ENCODE measurements at regions not wholly inside any gene's neighbourhood (a gene's known extent, or its start where the extent isn't known, plus 50 kb on each side); places are given as distances from the start of the nearest gene placed in this dataset.

GRCh38 chr18:22742409-22742808, 190.7 kb upstream of the RBBP8 start:
- no peak for TF ChIP-seq CTCF (IDR thresholded peaks at IDR 0.05 in 2 of 3, conservative IDR thresholded peaks at IDR 0.05 in 1 of 3; ENCODE audit: control insufficient read depth in 2 of 3, extremely low read depth in 1 of 3, insufficient read depth in 1 of 3, low read depth in 3 of 3, low read length in 3 of 3)
- no peak for TF ChIP-seq SP1 (IDR thresholded peaks at IDR 0.05; ENCODE audit: low read depth, low read length)
- TF ChIP-seq EP300 (IDR thresholded peaks at IDR 0.05; ENCODE audit: borderline replicate concordance in 1 of 2, control insufficient read depth in 1 of 2, low read depth in 2 of 2, low read length in 2 of 2): no peak
- TF ChIP-seq EZH2 (IDR thresholded peaks at IDR 0.05; ENCODE audit: borderline replicate concordance, control insufficient read depth, low read depth, low read length): no peak
- no peak for TF ChIP-seq MAX (IDR thresholded peaks at IDR 0.05; ENCODE audit: low read depth, low read length)
- TF ChIP-seq RFX5 (IDR thresholded peaks at IDR 0.05; ENCODE audit: low read depth, low read length): no peak
- TF ChIP-seq POLR2A (IDR thresholded peaks at IDR 0.05; ENCODE audit: low read depth, low read length): no peak
- TF ChIP-seq MTA2 (IDR thresholded peaks at IDR 0.05; ENCODE audit: low read depth): no peak
- no peak for TF ChIP-seq POLR2AphosphoS5 (IDR thresholded peaks at IDR 0.05; ENCODE audit: low read length)
- no peak for TF ChIP-seq ZNF687 (IDR thresholded peaks at IDR 0.05)

All from GM12878 (cell line).